HEK293 (cell line): ENCODE measurements at regions not wholly inside any gene's neighbourhood (a gene's known extent, or its start where the extent isn't known, plus 50 kb on each side); places are given as distances from the start of the nearest gene placed in this dataset.

ENCODE experiments used
- CTCF ChIA-PET: fragments of 350-600 bp; formaldehyde crosslinking; extraction: SDS; loops from one replicate; lab custom pipeline; 2021; ENCODE audit warnings: antibody characterized with exemption; lab: Yijun Ruan, JAX
- POLR2A ChIA-PET: fragments of 300-600 bp; formaldehyde crosslinking; extraction: SDS; loops from one replicate; lab custom pipeline; 2020; ENCODE audit warnings: antibody characterized with exemption, inconsistent platforms; lab: Yijun Ruan, JAX
- H3K27ac ChIP-seq: fragments of 200-500 bp; sonication (Bioruptor generic); 2 replicates; pipeline ENCODE4 v1.5.1; 2014; ENCODE audit warnings: low read depth, low read length, control low read depth, inconsistent platforms; ENCODE audit errors: extremely low read depth
- H3K36me3 ChIP-seq, 2 experiments: fragments of 200-500 bp in 1 of 2; sonication (Bioruptor generic) in 1 of 2; 1 replicate in 1 of 2; 2 replicates in 1 of 2; pipeline ENCODE4 v1.5.1; 2014 to 2017; ENCODE audit warnings: inconsistent platforms in 2 of 2, low read length in 2 of 2; ENCODE audit not compliant: control insufficient read depth in 2 of 2, insufficient read depth in 1 of 2
- H3K4me1 ChIP-seq: fragments of 200-500 bp; sonication (Bioruptor generic); 2 replicates; pipeline ENCODE4 v1.5.1; 2014; ENCODE audit warnings: mild to moderate bottlenecking, low read length, inconsistent platforms; ENCODE audit not compliant: control insufficient read depth, insufficient read depth
- H3K4me3 ChIP-seq: 2 replicates; pipeline ENCODE4 v1.5.1; 2011; ENCODE audit warnings: low read depth, mild to moderate bottlenecking, control low read depth, low read length, moderate library complexity
- H3K9me3 ChIP-seq: fragments of 200-500 bp; sonication (Bioruptor generic); 2 replicates; pipeline ENCODE4 v1.5.1; 2014; ENCODE audit warnings: low read depth, low read length, inconsistent platforms; ENCODE audit not compliant: control insufficient read depth, insufficient read depth
- CTCF ChIP-seq: fragments of 450-650 bp; formaldehyde crosslinking; IDR thresholded peaks from 2 replicates; pipeline ENCODE4 v1.5.1; 2016; ENCODE audit warnings: missing biosample characterization, missing genetic modification characterization
- GLIS1 ChIP-seq: fragments of 450-650 bp; formaldehyde crosslinking; IDR thresholded peaks from 2 replicates; pipeline ENCODE4 v1.5.1; 2016; ENCODE audit warnings: missing biosample characterization, missing genetic modification characterization
- OSR2 ChIP-seq: fragments of 450-650 bp; formaldehyde crosslinking; IDR thresholded peaks from 2 replicates; pipeline ENCODE4 v1.5.1; 2016; ENCODE audit warnings: missing biosample characterization, missing genetic modification characterization
- PRDM2 ChIP-seq: fragments of 450-650 bp; formaldehyde crosslinking; IDR thresholded peaks from 2 replicates; pipeline ENCODE4 v1.5.1; 2016; ENCODE audit warnings: missing biosample characterization, missing genetic modification characterization, borderline replicate concordance
- ZBTB17 ChIP-seq: fragments of 450-650 bp; formaldehyde crosslinking; IDR thresholded peaks from 2 replicates; pipeline ENCODE4 v1.5.1; 2016; ENCODE audit warnings: missing biosample characterization, missing genetic modification characterization
- ZBTB48 ChIP-seq: fragments of 450-650 bp; formaldehyde crosslinking; IDR thresholded peaks from 2 replicates; pipeline ENCODE4 v1.5.1; 2016; ENCODE audit warnings: missing biosample characterization, missing genetic modification characterization
- ZBTB7A ChIP-seq: fragments of 450-650 bp; formaldehyde crosslinking; IDR thresholded peaks from 2 replicates; pipeline ENCODE4 v1.5.1; 2016; ENCODE audit warnings: low read depth, missing biosample characterization, missing genetic modification characterization
- ZIC2 ChIP-seq: fragments of 450-650 bp; formaldehyde crosslinking; IDR thresholded peaks from 2 replicates; pipeline ENCODE4 v1.5.1; 2016; ENCODE audit warnings: missing biosample characterization, missing genetic modification characterization
- ZNF112 ChIP-seq: fragments of 450-650 bp; formaldehyde crosslinking; IDR thresholded peaks from 2 replicates; pipeline ENCODE4 v1.5.0; 2017; ENCODE audit warnings: missing biosample characterization, missing genetic modification characterization
- ZNF132 ChIP-seq: fragments of 450-650 bp; formaldehyde crosslinking; IDR thresholded peaks from 2 replicates; pipeline ENCODE4 v1.5.1; 2017; ENCODE audit warnings: missing biosample characterization, missing genetic modification characterization, borderline replicate concordance
- ZNF140 ChIP-seq: fragments of 450-650 bp; formaldehyde crosslinking; IDR thresholded peaks from 2 replicates; pipeline ENCODE4 v1.5.1; 2016; ENCODE audit warnings: missing biosample characterization, missing genetic modification characterization
- ZNF518A ChIP-seq: fragments of 450-650 bp; formaldehyde crosslinking; conservative IDR thresholded peaks from 2 replicates; pipeline ENCODE4 v1.5.1; 2016; ENCODE audit warnings: low read depth, missing biosample characterization, missing genetic modification characterization
- ZNF596 ChIP-seq: fragments of 450-650 bp; IDR thresholded peaks from 2 replicates; pipeline ENCODE4 v1.5.0; 2018; ENCODE audit warnings: missing biosample characterization, mild to moderate bottlenecking, missing genetic modification characterization, moderate library complexity
- ZNF610 ChIP-seq: fragments of 450-650 bp; formaldehyde crosslinking; IDR thresholded peaks from 2 replicates; pipeline ENCODE4 v1.5.1; 2016; ENCODE audit warnings: missing biosample characterization, missing genetic modification characterization, borderline replicate concordance
- TF ChIP-seq, protein P1 (sequence below): fragments of 450-650 bp; formaldehyde crosslinking; IDR thresholded peaks from 2 replicates; pipeline ENCODE4 v1.5.1; 2017; ENCODE audit warnings: missing biosample characterization, missing genetic modification characterization
- TF ChIP-seq, protein P2 (sequence below): fragments of 450-650 bp; formaldehyde crosslinking; IDR thresholded peaks from 2 replicates; pipeline ENCODE4 v1.5.1; 2017; ENCODE audit warnings: missing biosample characterization, missing genetic modification characterization

- H3K9me3 ChIP-seq = no peaks in the 10 kb centered on the region
- ChIA-PET CTCF (interaction anchor here (0.7 kb wide), 1 partner anchor 78 kb away, joined by 3 read pairs; no protein-coding TSS in a partner anchor), POLR2A (no interaction called here)
- no peak overlapping the region for H3K4me3 ChIP-seq
- no peak overlapping the region for H3K27ac ChIP-seq
- no peaks in the 10 kb centered on the region for H3K36me3 ChIP-seq
- no peaks in the 10 kb centered on the region for H3K4me1 ChIP-seq
- TF ChIP-seq ZNF112 (tag by site-specific recombination) (no peak), CTCF (no peak), ZNF518A (tag by site-specific recombination) (no peak), ZNF610 (tag by site-specific recombination) (no peak), ZBTB17 (no peak), ZIC2 (tag by site-specific recombination) (no peak), ZBTB48 (tag by site-specific recombination) (no peak), OSR2 (tag by site-specific recombination) (no peak)
- TF ChIP-seq, protein P1, sequence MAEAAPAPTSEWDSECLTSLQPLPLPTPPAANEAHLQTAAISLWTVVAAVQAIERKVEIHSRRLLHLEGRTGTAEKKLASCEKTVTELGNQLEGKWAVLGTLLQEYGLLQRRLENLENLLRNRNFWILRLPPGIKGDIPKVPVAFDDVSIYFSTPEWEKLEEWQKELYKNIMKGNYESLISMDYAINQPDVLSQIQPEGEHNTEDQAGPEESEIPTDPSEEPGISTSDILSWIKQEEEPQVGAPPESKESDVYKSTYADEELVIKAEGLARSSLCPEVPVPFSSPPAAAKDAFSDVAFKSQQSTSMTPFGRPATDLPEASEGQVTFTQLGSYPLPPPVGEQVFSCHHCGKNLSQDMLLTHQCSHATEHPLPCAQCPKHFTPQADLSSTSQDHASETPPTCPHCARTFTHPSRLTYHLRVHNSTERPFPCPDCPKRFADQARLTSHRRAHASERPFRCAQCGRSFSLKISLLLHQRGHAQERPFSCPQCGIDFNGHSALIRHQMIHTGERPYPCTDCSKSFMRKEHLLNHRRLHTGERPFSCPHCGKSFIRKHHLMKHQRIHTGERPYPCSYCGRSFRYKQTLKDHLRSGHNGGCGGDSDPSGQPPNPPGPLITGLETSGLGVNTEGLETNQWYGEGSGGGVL (tag by site-specific recombination) = no peak
- TF ChIP-seq, all 188 proteins: peak for 0
Observed at GRCh38 chr9:16211946-16212345, 658.5 kb downstream of the BNC2 start.

DNA sequence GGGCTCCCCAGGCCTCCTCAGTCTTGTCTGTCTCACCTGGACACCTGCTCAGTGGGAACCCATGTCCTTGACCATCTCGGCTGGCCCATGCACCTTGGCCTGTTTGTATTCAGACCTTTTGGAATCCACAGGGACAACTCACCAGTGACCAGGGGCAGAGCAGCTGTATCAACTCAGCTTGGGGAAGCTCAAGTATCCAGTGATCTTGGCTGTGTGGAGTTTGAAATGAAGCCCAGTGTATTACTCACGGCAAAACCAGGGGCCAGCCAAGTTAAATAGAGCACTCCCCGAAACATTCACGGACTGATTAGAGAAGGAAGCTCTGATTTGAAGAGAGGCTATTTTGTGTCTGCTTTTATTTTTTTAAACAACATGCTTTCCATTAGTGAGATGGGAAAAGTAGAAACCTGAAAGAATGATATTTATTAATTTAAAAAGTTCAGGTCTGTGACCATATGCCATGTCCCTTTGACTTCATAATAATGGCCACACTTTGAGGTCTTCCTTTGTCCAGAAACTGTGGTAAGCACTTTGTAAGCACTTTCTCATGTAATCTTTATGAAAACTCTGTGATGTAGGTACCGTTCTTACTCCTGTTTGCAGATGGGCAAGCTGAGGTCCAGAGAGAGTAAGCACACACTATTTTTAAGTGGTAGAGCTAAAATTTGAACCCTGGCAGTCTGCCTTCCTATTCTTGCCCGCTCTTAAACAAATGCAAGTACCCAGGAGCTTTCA, 656.5 kb downstream of the BNC2 start:
- Histone ChIP-seq H3K27ac (no peak overlapping the region), H3K9me3 (no peaks in the 10 kb centered on the region), H3K4me1 (no peaks in the 10 kb centered on the region), H3K36me3 (no peaks in the 10 kb centered on the region), H3K4me3 (no peak overlapping the region)
- ChIA-PET POLR2A (no interaction called here), CTCF (interaction anchor here (0.6 kb wide), 1 partner anchor 437 kb away, joined by 3 read pairs; no protein-coding TSS in a partner anchor)
- TF ChIP-seq GLIS1 (tag by site-specific recombination) (no peak), ZNF140 (tag by site-specific recombination) (no peak), PRDM2 (tag by site-specific recombination) (no peak), ZNF596 (tag by site-specific recombination) (no peak), ZIC2 (tag by site-specific recombination) (no peak), ZBTB7A (no peak), ZNF132 (tag by site-specific recombination) (no peak)
- TF ChIP-seq, protein P2, sequence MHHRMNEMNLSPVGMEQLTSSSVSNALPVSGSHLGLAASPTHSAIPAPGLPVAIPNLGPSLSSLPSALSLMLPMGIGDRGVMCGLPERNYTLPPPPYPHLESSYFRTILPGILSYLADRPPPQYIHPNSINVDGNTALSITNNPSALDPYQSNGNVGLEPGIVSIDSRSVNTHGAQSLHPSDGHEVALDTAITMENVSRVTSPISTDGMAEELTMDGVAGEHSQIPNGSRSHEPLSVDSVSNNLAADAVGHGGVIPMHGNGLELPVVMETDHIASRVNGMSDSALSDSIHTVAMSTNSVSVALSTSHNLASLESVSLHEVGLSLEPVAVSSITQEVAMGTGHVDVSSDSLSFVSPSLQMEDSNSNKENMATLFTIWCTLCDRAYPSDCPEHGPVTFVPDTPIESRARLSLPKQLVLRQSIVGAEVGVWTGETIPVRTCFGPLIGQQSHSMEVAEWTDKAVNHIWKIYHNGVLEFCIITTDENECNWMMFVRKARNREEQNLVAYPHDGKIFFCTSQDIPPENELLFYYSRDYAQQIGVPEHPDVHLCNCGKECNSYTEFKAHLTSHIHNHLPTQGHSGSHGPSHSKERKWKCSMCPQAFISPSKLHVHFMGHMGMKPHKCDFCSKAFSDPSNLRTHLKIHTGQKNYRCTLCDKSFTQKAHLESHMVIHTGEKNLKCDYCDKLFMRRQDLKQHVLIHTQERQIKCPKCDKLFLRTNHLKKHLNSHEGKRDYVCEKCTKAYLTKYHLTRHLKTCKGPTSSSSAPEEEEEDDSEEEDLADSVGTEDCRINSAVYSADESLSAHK = no peak
